ENCODE measurements at regions not wholly inside any gene's neighbourhood (a gene's known extent, or its start where the extent isn't known, plus 50 kb on each side); places are given as distances from the start of the nearest gene placed in this dataset.

- TF ChIP-seq CTCF (conservative IDR thresholded peaks at IDR 0.05 in 1 of 2, IDR thresholded peaks at IDR 0.05 in 1 of 2; ENCODE audit: low read depth in 1 of 2, low read length in 2 of 2) (no peak), EZH2 (IDR thresholded peaks at IDR 0.05; ENCODE audit: low read length, missing control alignments) (no peak)
These were observed 403.9 kb upstream of the LMCD1 start for GRCh38 chr3:8097690-8098089.
